ENCODE measurements at regions not wholly inside any gene's neighbourhood (a gene's known extent, or its start where the extent isn't known, plus 50 kb on each side); places are given as distances from the start of the nearest gene placed in this dataset.

DNA sequence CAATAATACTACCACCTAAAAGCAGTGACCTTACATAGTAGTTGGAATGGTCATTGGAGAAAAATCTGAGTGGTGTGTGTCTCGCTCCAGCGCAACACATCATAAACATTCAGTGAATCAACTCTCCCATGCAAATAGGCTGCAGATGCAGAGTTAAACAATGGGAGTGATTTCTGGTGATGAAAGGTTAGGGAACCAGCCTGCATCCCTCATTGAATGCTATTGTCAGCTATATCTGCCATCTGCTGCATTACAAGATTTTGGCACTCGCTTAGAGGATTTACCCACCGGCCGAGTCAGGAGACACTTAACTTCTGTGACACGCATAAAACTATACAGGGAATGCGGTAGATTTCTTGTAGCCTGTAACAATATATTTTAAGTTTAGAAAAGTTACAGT, 900.9 kb downstream of the FLRT2 start:
- no peaks in the 10 kb centered on the region for H3K79me2 ChIP-seq (ENCODE audit: low read depth)
- H3K9me2 ChIP-seq (ENCODE audit: insufficient read depth) = no peaks in the 10 kb centered on the region
- H3K9me3 ChIP-seq (ENCODE audit: insufficient read depth, low read depth) = no peaks in the 10 kb centered on the region
- no peaks in the 10 kb centered on the region for H3K27me3 ChIP-seq (ENCODE audit: insufficient read depth, low read depth)
- no peaks in the 10 kb centered on the region for H3F3A ChIP-seq (ENCODE audit: insufficient read depth, low read depth)
- TF ChIP-seq EZH2 (IDR thresholded peaks at IDR 0.05; ENCODE audit: low read depth) = no peak
- TF ChIP-seq, protein P1, sequence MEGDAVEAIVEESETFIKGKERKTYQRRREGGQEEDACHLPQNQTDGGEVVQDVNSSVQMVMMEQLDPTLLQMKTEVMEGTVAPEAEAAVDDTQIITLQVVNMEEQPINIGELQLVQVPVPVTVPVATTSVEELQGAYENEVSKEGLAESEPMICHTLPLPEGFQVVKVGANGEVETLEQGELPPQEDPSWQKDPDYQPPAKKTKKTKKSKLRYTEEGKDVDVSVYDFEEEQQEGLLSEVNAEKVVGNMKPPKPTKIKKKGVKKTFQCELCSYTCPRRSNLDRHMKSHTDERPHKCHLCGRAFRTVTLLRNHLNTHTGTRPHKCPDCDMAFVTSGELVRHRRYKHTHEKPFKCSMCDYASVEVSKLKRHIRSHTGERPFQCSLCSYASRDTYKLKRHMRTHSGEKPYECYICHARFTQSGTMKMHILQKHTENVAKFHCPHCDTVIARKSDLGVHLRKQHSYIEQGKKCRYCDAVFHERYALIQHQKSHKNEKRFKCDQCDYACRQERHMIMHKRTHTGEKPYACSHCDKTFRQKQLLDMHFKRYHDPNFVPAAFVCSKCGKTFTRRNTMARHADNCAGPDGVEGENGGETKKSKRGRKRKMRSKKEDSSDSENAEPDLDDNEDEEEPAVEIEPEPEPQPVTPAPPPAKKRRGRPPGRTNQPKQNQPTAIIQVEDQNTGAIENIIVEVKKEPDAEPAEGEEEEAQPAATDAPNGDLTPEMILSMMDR (conservative IDR thresholded peaks at IDR 0.05) = no peak
- ChIA-PET CTCF (no interaction called here), POLR2A (ENCODE audit: unreplicated experiment) (no interaction called here)
- H2AFZ ChIP-seq = no peak overlapping the region
- H3K36me3 ChIP-seq (ENCODE audit: low read depth) = no peaks in the 10 kb centered on the region
- intact Hi-C loops (cut with micrococcal nuclease; ENCODE audit: unreplicated experiment) = no loop called here
- BruUV-seq (replicated peaks) = no TSS peak
- no peak overlapping the region for H3K4me2 ChIP-seq
- no peaks in the 10 kb centered on the region for H4K20me1 ChIP-seq (ENCODE audit: insufficient read depth)
- DNase-seq = no peak
- H3K27ac ChIP-seq = no peak overlapping the region
- no peak overlapping the region for H3K4me3 ChIP-seq
- no peaks in the 10 kb centered on the region for H3K4me1 ChIP-seq (replicated peaks; ENCODE audit: insufficient read depth)

GRCh38 chr14:86423214-86423613, 893.3 kb downstream of the FLRT2 start:
- intact Hi-C loops (cut with micrococcal nuclease; ENCODE audit: unreplicated experiment) = no loop called here
- DNase-seq = no peak
- H3F3A ChIP-seq (ENCODE audit: insufficient read depth, low read depth) = no peaks in the 10 kb centered on the region
- TF ChIP-seq, protein P1 (conservative IDR thresholded peaks at IDR 0.05) = no peak
- no peak for TF ChIP-seq EZH2 (IDR thresholded peaks at IDR 0.05; ENCODE audit: low read depth)
- no peaks in the 10 kb centered on the region for H3K9me2 ChIP-seq (ENCODE audit: insufficient read depth)
- H3K4me3 ChIP-seq = no peak overlapping the region
- H3K36me3 ChIP-seq (ENCODE audit: low read depth) = no peaks in the 10 kb centered on the region
- ChIA-PET POLR2A (ENCODE audit: unreplicated experiment) (no interaction called here), CTCF (no interaction called here)
- no peak overlapping the region for H3K27ac ChIP-seq
- H3K9me3 ChIP-seq (ENCODE audit: insufficient read depth, low read depth) = no peaks in the 10 kb centered on the region
- H3K27me3 ChIP-seq (ENCODE audit: insufficient read depth, low read depth) = no peaks in the 10 kb centered on the region
- H2AFZ ChIP-seq = no peak overlapping the region
- H3K4me1 ChIP-seq (replicated peaks; ENCODE audit: insufficient read depth) = no peaks in the 10 kb centered on the region
- no TSS peak for BruUV-seq (replicated peaks)
- H3K79me2 ChIP-seq (ENCODE audit: low read depth) = no peaks in the 10 kb centered on the region
- no peaks in the 10 kb centered on the region for H4K20me1 ChIP-seq (ENCODE audit: insufficient read depth)
- no peak overlapping the region for H3K4me2 ChIP-seq

DNA sequence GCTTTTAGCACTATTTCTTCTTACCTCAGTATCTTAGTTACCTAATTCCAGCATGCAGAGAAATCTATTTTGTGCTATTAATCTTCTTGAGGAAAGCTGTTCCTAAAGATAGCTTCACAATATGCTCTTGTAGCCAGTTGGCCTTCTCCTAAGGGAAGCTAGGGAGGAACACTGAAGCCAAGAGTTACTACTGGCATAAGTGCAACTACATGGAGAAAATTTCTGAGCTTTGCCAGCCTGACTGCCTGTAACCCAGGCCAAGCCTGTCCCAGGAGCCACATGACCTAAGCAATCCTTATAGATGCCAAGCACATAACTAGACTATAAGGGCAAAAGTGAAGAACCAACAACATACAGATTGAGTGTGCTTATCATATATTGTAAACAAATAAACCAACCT, 890.2 kb downstream of the FLRT2 start:
- CTCF ChIA-PET = no interaction called here
- no peaks in the 10 kb centered on the region for H4K20me1 ChIP-seq (ENCODE audit: insufficient read depth)
- no peaks in the 10 kb centered on the region for H3K4me1 ChIP-seq (replicated peaks; ENCODE audit: insufficient read depth)
- H3K9me2 ChIP-seq (ENCODE audit: insufficient read depth) = no peaks in the 10 kb centered on the region
- H3F3A ChIP-seq (ENCODE audit: insufficient read depth, low read depth) = no peaks in the 10 kb centered on the region
- no TSS peak for BruUV-seq (replicated peaks)
- H3K4me3 ChIP-seq = no peak overlapping the region
- POLR2A ChIA-PET (ENCODE audit: unreplicated experiment) = no interaction called here
- no peak overlapping the region for H3K27ac ChIP-seq
- H3K79me2 ChIP-seq (ENCODE audit: low read depth) = no peaks in the 10 kb centered on the region
- no peak for DNase-seq
- intact Hi-C loops (cut with micrococcal nuclease; ENCODE audit: unreplicated experiment) = no loop called here
- no peak overlapping the region for H3K4me2 ChIP-seq
- H2AFZ ChIP-seq = no peak overlapping the region
- no peaks in the 10 kb centered on the region for H3K27me3 ChIP-seq (ENCODE audit: insufficient read depth, low read depth)
- H3K9me3 ChIP-seq (ENCODE audit: insufficient read depth, low read depth) = no peaks in the 10 kb centered on the region
- TF ChIP-seq EZH2 (IDR thresholded peaks at IDR 0.05; ENCODE audit: low read depth) = no peak
- TF ChIP-seq, protein P1 (conservative IDR thresholded peaks at IDR 0.05) = no peak
- no peaks in the 10 kb centered on the region for H3K36me3 ChIP-seq (ENCODE audit: low read depth)

Measured in PC-9 (cell line).